ENCODE measurements at regions not wholly inside any gene's neighbourhood (a gene's known extent, or its start where the extent isn't known, plus 50 kb on each side); places are given as distances from the start of the nearest gene placed in this dataset.

- TF ChIP-seq CTCF (IDR thresholded peaks at IDR 0.05 in 4 of 5, conservative IDR thresholded peaks at IDR 0.05 in 1 of 5) (no peak), POLR2A (IDR thresholded peaks at IDR 0.05) (no peak)
These were observed 93.6 kb upstream of the GPR139 start for GRCh38 chr16:20167323-20167722.
